Cardiac muscle cell (in vitro differentiated cells and primary cell): ENCODE measurements at regions not wholly inside any gene's neighbourhood (a gene's known extent, or its start where the extent isn't known, plus 50 kb on each side); places are given as distances from the start of the nearest gene placed in this dataset.

ENCODE experiments used
- DNase-seq, 2 donors: peaks; one replicate each; pipeline versions ENCODE4 v3.0.0 to v3.0.0-alpha.2; 2010 to 2017; ENCODE audit warnings: low read depth in 1 of 2, low spot score in 1 of 2
- H3K27ac ChIP-seq: fragments of 200-600 bp; sonication (generic); 2 replicates; pipeline ENCODE4 v1.5.1; 2016
- H3K27me3 ChIP-seq: fragments of 200-600 bp; sonication (generic); 2 replicates; pipeline ENCODE4 v1.6.0; 2016; ENCODE audit warnings: control low read depth
- H3K36me3 ChIP-seq: fragments of 200-600 bp; sonication (generic); 2 replicates; pipeline ENCODE4 v1.5.1; 2016; ENCODE audit warnings: control low read depth
- H3K4me1 ChIP-seq: fragments of 200-600 bp; sonication (generic); 2 replicates; pipeline ENCODE4 v1.8.1; 2017; ENCODE audit warnings: low read depth, mild to moderate bottlenecking, mixed run types
- H3K4me3 ChIP-seq: fragments of 200-600 bp; sonication (generic); 2 replicates; pipeline ENCODE4 v1.5.1; 2016; ENCODE audit warnings: mild to moderate bottlenecking
- H3K9me3 ChIP-seq: fragments of 200-600 bp; sonication (generic); 2 replicates; pipeline ENCODE4 v1.5.1; 2017; ENCODE audit warnings: low read depth, mild to moderate bottlenecking, control low read depth
- CTCF ChIP-seq: IDR thresholded peaks from 2 replicates; pipeline ENCODE4 v1.5.1; 2012; ENCODE audit warnings: low read depth, mild to moderate bottlenecking, low read length

- Histone ChIP-seq H3K9me3 (no peaks in the 10 kb centered on the region), H3K27me3 (no peaks in the 10 kb centered on the region), H3K4me1 (peaks cover 8% of the 10 kb centered on the region), H3K27ac (no peak overlapping the region), H3K4me3 (no peak overlapping the region), H3K36me3 (no peaks in the 10 kb centered on the region)
- DNase-seq = no peak
- TF ChIP-seq CTCF = no peak
These were observed 85.1 kb upstream of the BMPER start for GRCh38 chr7:33820206-33820605.

- no peak overlapping the region for H3K27ac ChIP-seq
- no peak for TF ChIP-seq CTCF
- H3K4me3 ChIP-seq = no peak overlapping the region
- H3K4me1 ChIP-seq = peaks cover 3% of the 10 kb centered on the region
- no peaks in the 10 kb centered on the region for H3K27me3 ChIP-seq
- no peaks in the 10 kb centered on the region for H3K36me3 ChIP-seq
- no peak for DNase-seq
- H3K9me3 ChIP-seq = no peaks in the 10 kb centered on the region
These were observed 83.4 kb upstream of the BMPER start for GRCh38 chr7:33821970-33822369.

- Histone ChIP-seq H3K36me3 (no peaks in the 10 kb centered on the region), H3K4me3 (no peak overlapping the region), H3K27ac (no peak overlapping the region), H3K27me3 (no peaks in the 10 kb centered on the region), H3K9me3 (no peaks in the 10 kb centered on the region), H3K4me1 (peaks cover 3% of the 10 kb centered on the region)
- DNase-seq = no peak
- no peak for TF ChIP-seq CTCF
These were observed 81.4 kb upstream of the BMPER start for GRCh38 chr7:33823913-33824312.

- H3K27ac ChIP-seq = no peak overlapping the region
These were observed 80.4 kb upstream of the BMPER start for GRCh38 chr7:33824911-33825459.

GRCh38 chr7:33825644-33826043 is 79.7 kb upstream of the BMPER start:
- Histone ChIP-seq H3K4me1 (peaks cover 3% of the 10 kb centered on the region), H3K9me3 (no peaks in the 10 kb centered on the region)

More at GRCh38 chr7:33824911-33825459, 80.4 kb upstream of the BMPER start:
- Histone ChIP-seq H3K4me1 (peaks cover 3% of the 10 kb centered on the region), H3K4me3 (no peak overlapping the region), H3K36me3 (no peaks in the 10 kb centered on the region), H3K9me3 (no peaks in the 10 kb centered on the region), H3K27me3 (no peaks in the 10 kb centered on the region)
- no peak for TF ChIP-seq CTCF
- no peak for DNase-seq

More at GRCh38 chr7:33825644-33826043, 79.7 kb upstream of the BMPER start:
- Histone ChIP-seq H3K27ac (no peak overlapping the region), H3K36me3 (no peaks in the 10 kb centered on the region), H3K4me3 (no peak overlapping the region), H3K27me3 (no peaks in the 10 kb centered on the region)
- no peak for TF ChIP-seq CTCF
- DNase-seq = no peak
